ENCODE measurements at regions not wholly inside any gene's neighbourhood (a gene's known extent, or its start where the extent isn't known, plus 50 kb on each side); places are given as distances from the start of the nearest gene placed in this dataset.
A peak's percentile ranks its signal among the peaks of the same experiment; 100 is the strongest.

DNA sequence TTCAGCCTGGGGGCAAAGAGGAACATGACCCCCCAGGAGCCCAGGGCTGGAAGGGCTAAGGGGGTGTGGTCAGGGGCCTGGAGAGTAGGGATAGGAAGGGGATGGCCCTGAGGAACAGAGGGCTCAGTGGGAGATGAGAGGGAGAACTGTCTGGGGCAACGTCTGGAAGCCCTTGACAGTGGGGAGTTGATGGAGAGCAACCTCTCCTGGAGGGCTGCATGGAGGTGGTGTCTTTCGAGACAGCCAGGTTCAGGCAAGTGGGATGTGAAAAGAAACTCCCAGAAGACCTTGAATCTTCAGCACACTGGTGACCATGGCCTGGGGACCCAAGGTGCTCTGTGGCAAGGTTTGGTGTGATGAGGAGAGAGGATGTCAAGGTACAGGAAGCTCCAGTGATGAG, 54.2 kb upstream of the RUNX3 start:
- no peaks in the 10 kb centered on the region for H3K4me1 ChIP-seq (ENCODE audit: control insufficient read depth in 2 of 3, insufficient read depth in 2 of 3, low read depth in 1 of 3, low read length in 3 of 3)
- H3K9ac ChIP-seq (ENCODE audit: low read length in 3 of 3), result no peak overlapping the region
- H3K27me3 ChIP-seq (ENCODE audit: control insufficient read depth, insufficient read depth, low read length), result no peaks in the 10 kb centered on the region
- DNase-seq (peak in 1 of 5 donors; percentile 22), FAIRE-seq (no peak)
- H3K36me3 ChIP-seq (ENCODE audit: control insufficient read depth in 2 of 3, insufficient read depth in 3 of 3, low read length in 3 of 3), result no peaks in the 10 kb centered on the region
- TF ChIP-seq, protein P1, sequence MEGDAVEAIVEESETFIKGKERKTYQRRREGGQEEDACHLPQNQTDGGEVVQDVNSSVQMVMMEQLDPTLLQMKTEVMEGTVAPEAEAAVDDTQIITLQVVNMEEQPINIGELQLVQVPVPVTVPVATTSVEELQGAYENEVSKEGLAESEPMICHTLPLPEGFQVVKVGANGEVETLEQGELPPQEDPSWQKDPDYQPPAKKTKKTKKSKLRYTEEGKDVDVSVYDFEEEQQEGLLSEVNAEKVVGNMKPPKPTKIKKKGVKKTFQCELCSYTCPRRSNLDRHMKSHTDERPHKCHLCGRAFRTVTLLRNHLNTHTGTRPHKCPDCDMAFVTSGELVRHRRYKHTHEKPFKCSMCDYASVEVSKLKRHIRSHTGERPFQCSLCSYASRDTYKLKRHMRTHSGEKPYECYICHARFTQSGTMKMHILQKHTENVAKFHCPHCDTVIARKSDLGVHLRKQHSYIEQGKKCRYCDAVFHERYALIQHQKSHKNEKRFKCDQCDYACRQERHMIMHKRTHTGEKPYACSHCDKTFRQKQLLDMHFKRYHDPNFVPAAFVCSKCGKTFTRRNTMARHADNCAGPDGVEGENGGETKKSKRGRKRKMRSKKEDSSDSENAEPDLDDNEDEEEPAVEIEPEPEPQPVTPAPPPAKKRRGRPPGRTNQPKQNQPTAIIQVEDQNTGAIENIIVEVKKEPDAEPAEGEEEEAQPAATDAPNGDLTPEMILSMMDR (IDR thresholded peaks at IDR 0.05; ENCODE audit: borderline replicate concordance, extremely low read depth, insufficient read depth), result no peak
- no peak overlapping the region for H3K27ac ChIP-seq (ENCODE audit: low read depth in 2 of 2, low read length in 2 of 2)
- intact Hi-C loops (cut with DNase I), result no loop called here
- H3K4me3 ChIP-seq (ENCODE audit: low read length in 3 of 3), result no peak overlapping the region
- no peaks in the 10 kb centered on the region for H3K9me3 ChIP-seq (ENCODE audit: control insufficient read depth in 2 of 3, insufficient read depth in 1 of 3, low read length in 3 of 3)

DNA sequence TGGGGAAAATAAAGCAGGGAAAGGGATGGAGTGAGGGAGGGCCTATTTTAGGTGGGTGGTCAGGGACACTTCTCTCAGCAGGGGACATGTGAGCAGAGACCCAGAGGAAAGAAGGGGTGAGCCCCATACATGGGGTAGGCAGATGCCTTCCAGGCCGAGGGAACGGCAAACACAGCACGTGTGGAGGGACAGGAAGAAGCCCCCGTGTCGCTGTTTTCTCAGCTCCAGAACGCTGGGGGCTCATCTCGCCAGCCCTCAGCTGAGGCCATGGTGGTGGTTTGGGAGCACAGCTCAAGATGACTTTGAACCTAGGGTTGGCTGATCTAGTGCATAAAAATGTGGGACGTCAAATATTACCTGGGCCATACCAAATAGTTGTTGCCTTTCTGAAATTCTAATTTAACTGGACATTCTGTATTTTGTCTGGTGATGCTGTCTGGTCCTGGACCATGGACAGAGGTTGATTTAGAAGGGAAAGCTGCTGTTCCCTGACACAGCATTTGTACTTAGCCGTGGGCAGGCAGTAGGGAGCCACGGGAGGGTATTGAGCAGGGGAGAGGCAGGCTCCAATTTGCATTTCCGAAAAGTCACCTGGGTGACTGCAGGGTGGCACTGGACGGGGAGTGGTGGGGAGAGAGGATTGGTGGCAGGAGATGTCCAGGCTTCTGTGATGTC, 53.1 kb upstream of the RUNX3 start:
- H3K4me1 ChIP-seq (ENCODE audit: control insufficient read depth in 2 of 3, insufficient read depth in 2 of 3, low read depth in 1 of 3, low read length in 3 of 3), result no peaks in the 10 kb centered on the region
- no peaks in the 10 kb centered on the region for H3K27me3 ChIP-seq (ENCODE audit: control insufficient read depth, insufficient read depth, low read length)
- no peak overlapping the region for H3K4me3 ChIP-seq (ENCODE audit: low read length in 3 of 3)
- H3K9me3 ChIP-seq (ENCODE audit: control insufficient read depth in 2 of 3, insufficient read depth in 1 of 3, low read length in 3 of 3), result no peaks in the 10 kb centered on the region
- H3K9ac ChIP-seq (ENCODE audit: low read length in 3 of 3), result no peak overlapping the region
- intact Hi-C loops (cut with DNase I), result no loop called here
- no peak overlapping the region for H3K27ac ChIP-seq (ENCODE audit: low read depth in 2 of 2, low read length in 2 of 2)
- DNase-seq (peak in 1 of 5 donors; percentile 36), FAIRE-seq (no peak)
- H3K36me3 ChIP-seq (ENCODE audit: control insufficient read depth in 2 of 3, insufficient read depth in 3 of 3, low read length in 3 of 3), result no peaks in the 10 kb centered on the region
- TF ChIP-seq, protein P1 (IDR thresholded peaks at IDR 0.05; ENCODE audit: borderline replicate concordance, extremely low read depth, insufficient read depth), result no peak

DNA sequence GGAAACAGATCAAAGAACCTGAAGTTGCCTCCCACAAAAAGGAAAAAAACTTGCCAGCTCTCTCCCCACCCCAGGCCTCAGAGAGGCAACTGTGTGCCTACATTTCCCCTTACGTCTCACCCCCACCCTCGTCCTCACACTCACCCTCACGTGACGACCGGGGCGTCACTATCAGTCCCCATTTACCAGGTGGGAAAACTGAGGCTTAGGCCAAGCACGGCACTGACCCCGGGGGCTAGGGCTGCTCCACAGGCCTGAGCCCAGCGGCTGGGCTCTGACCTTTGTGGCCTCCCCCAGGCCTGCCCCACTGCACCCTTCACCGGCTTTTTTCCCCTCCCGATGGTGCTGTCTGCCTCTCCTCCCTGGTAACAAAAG, 51.5 kb upstream of the RUNX3 start:
- Histone ChIP-seq H3K4me1 (ENCODE audit: control insufficient read depth in 2 of 3, insufficient read depth in 2 of 3, low read depth in 1 of 3, low read length in 3 of 3) (no peaks in the 10 kb centered on the region), H3K27ac (ENCODE audit: low read depth in 2 of 2, low read length in 2 of 2) (no peak overlapping the region), H3K27me3 (ENCODE audit: control insufficient read depth, insufficient read depth, low read length) (no peaks in the 10 kb centered on the region), H3K4me3 (ENCODE audit: low read length in 3 of 3) (no peak overlapping the region), H3K9ac (ENCODE audit: low read length in 3 of 3) (no peak overlapping the region), H3K9me3 (ENCODE audit: control insufficient read depth in 2 of 3, insufficient read depth in 1 of 3, low read length in 3 of 3) (peaks cover 0 to 2% (median 0%) of the 10 kb centered on the region in 3 donors), H3K36me3 (ENCODE audit: control insufficient read depth in 2 of 3, insufficient read depth in 3 of 3, low read length in 3 of 3) (no peaks in the 10 kb centered on the region)
- FAIRE-seq, result no peak
- peak in 1 of 5 donors; percentile 45 for DNase-seq
- TF ChIP-seq, protein P1 (IDR thresholded peaks at IDR 0.05; ENCODE audit: borderline replicate concordance, extremely low read depth, insufficient read depth), result no peak
- intact Hi-C loops (cut with DNase I), result no loop called here
